ENCODE measurements at regions not wholly inside any gene's neighbourhood (a gene's known extent, or its start where the extent isn't known, plus 50 kb on each side); places are given as distances from the start of the nearest gene placed in this dataset.

- ATAC-seq (ENCODE audit: low read depth), result no peak
- no peak overlapping the region for H3K27ac ChIP-seq (ENCODE audit: poor library complexity, severe bottlenecking)
- TF ChIP-seq CTCF (IDR thresholded peaks at IDR 0.05; ENCODE audit: poor library complexity, severe bottlenecking), result no peak
Observed at GRCh38 chr10:59003203-59003602, 173.2 kb upstream of the PHYHIPL start.

DNA sequence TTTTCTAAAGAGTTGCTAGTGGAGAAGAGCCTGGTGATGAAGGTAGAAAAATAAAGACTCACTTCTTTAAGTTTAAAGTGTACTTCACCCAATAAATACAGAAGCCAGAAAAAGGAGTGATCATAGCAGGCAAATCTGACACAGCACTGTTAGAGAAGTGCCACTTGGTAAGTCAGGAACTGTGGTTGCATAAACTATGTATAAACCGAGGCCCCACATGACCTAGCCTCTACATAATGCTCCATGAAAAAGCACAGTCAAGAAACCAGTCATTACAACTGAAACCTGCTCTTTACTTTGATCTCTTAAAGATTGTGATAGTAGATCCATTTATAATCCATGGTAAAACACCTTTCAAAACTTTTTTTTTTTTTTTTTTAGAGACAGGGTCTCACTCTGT lies 172.1 kb upstream of the PHYHIPL start:
- Histone ChIP-seq H3K4me3 (ENCODE audit: severe bottlenecking) (no peak overlapping the region), H3K36me3 (ENCODE audit: low read depth) (no peaks in the 10 kb centered on the region), H3K9me3 (ENCODE audit: severe bottlenecking) (no peaks in the 10 kb centered on the region), H3K4me1 (ENCODE audit: insufficient read depth, poor library complexity, severe bottlenecking) (no peaks in the 10 kb centered on the region), H3K27me3 (ENCODE audit: insufficient read depth, poor library complexity, severe bottlenecking) (no peaks in the 10 kb centered on the region), H3K27ac (ENCODE audit: poor library complexity, severe bottlenecking) (no peak overlapping the region)
- no peak for ATAC-seq (ENCODE audit: low read depth)
- no peak for TF ChIP-seq CTCF (IDR thresholded peaks at IDR 0.05; ENCODE audit: poor library complexity, severe bottlenecking)
- DNase-seq (ENCODE audit: low spot score), result no peak

More at GRCh38 chr10:59003203-59003602, 173.2 kb upstream of the PHYHIPL start:
- no peak for DNase-seq (ENCODE audit: low spot score)
- H3K27me3 ChIP-seq (ENCODE audit: insufficient read depth, poor library complexity, severe bottlenecking), result no peaks in the 10 kb centered on the region
- H3K36me3 ChIP-seq (ENCODE audit: low read depth), result no peaks in the 10 kb centered on the region
- no peak overlapping the region for H3K4me3 ChIP-seq (ENCODE audit: severe bottlenecking)
- H3K4me1 ChIP-seq (ENCODE audit: insufficient read depth, poor library complexity, severe bottlenecking), result no peaks in the 10 kb centered on the region
- no peaks in the 10 kb centered on the region for H3K9me3 ChIP-seq (ENCODE audit: severe bottlenecking)

DNA sequence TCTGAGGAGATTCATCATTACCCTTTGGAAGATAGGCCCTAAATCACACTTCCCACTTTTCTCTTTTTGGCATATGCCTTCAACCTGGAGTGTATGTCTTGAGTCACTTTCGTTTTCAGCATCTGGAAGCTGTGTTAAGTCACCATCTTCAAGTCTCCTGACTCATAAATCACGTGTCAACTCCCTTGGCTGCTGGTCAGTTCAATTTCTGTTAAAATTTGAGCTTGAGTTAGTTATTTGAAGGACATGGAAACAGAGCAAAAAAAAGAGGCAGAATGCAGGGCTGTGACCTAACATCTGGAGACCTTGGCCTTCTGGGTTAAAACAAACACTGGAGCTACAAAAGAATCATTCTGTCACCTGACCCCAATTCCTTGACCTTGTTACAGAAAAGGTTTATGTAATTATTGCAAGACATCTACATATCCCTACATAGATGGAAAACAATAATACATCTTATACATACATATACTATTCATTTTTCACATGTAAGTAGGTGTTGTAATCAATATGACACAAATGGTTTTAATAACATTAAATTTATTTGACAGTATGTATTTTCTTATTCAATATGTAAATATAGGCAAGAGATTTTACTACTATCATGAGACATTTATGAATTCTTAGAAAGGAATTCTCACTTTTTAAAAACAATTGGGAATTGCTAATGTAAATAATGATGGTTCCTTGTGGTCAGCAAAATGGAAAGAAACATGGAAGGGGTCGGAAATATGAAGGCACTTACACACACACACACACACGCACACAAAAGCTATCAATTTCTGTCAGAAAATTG lies 169.7 kb upstream of the PHYHIPL start:
- no peak for TF ChIP-seq CTCF (IDR thresholded peaks at IDR 0.05; ENCODE audit: poor library complexity, severe bottlenecking)
- DNase-seq (ENCODE audit: low spot score), result no peak
- no peak overlapping the region for H3K27ac ChIP-seq (ENCODE audit: poor library complexity, severe bottlenecking)
- no peaks in the 10 kb centered on the region for H3K4me1 ChIP-seq (ENCODE audit: insufficient read depth, poor library complexity, severe bottlenecking)
- ATAC-seq (ENCODE audit: low read depth), result peak; percentile 51; the same call in 1 of the 3 replicates
- H3K4me3 ChIP-seq (ENCODE audit: severe bottlenecking), result no peak overlapping the region
- H3K9me3 ChIP-seq (ENCODE audit: severe bottlenecking), result no peaks in the 10 kb centered on the region
- no peaks in the 10 kb centered on the region for H3K27me3 ChIP-seq (ENCODE audit: insufficient read depth, poor library complexity, severe bottlenecking)
- H3K36me3 ChIP-seq (ENCODE audit: low read depth), result no peaks in the 10 kb centered on the region

GRCh38 chr10:59007307-59008025 lies 169.0 kb upstream of the PHYHIPL start:
- no peak for TF ChIP-seq CTCF (IDR thresholded peaks at IDR 0.05; ENCODE audit: poor library complexity, severe bottlenecking)
- H3K36me3 ChIP-seq (ENCODE audit: low read depth), result no peaks in the 10 kb centered on the region
- no peaks in the 10 kb centered on the region for H3K27me3 ChIP-seq (ENCODE audit: insufficient read depth, poor library complexity, severe bottlenecking)
- no peak for DNase-seq (ENCODE audit: low spot score)
- ATAC-seq (ENCODE audit: low read depth), result no peak
- H3K4me1 ChIP-seq (ENCODE audit: insufficient read depth, poor library complexity, severe bottlenecking), result no peaks in the 10 kb centered on the region
- no peak overlapping the region for H3K4me3 ChIP-seq (ENCODE audit: severe bottlenecking)
- H3K9me3 ChIP-seq (ENCODE audit: severe bottlenecking), result no peaks in the 10 kb centered on the region
- no peak overlapping the region for H3K27ac ChIP-seq (ENCODE audit: poor library complexity, severe bottlenecking)
